GM21381 (cell line): ENCODE measurements at regions not wholly inside any gene's neighbourhood (a gene's known extent, or its start where the extent isn't known, plus 50 kb on each side); places are given as distances from the start of the nearest gene placed in this dataset.

Experiments
- ATAC-seq: cut with Tn5 transposase; IDR thresholded peaks from one replicate; pipeline ENCODE4 v1.9.1; 2021; ENCODE audit warnings: mild to moderate bottlenecking, moderate library complexity; ENCODE audit not compliant: unreplicated experiment

- ATAC-seq = no peak
Measured at GRCh38 chr3:104519468-104520227, 847.1 kb upstream of the ALCAM start.

- peak; percentile 44 for ATAC-seq
Measured at GRCh38 chr3:104520228-104520655, 846.5 kb upstream of the ALCAM start.

- ATAC-seq = peak; percentile 46
Measured at GRCh38 chr3:104521606-104522336, 844.9 kb upstream of the ALCAM start.

GRCh38 chr3:104523136-104523535 lies 843.6 kb upstream of the ALCAM start:
- peak; percentile 26 for ATAC-seq

GRCh38 chr3:104526901-104527401 lies 839.8 kb upstream of the ALCAM start:
- ATAC-seq = peak; percentile 73

DNA sequence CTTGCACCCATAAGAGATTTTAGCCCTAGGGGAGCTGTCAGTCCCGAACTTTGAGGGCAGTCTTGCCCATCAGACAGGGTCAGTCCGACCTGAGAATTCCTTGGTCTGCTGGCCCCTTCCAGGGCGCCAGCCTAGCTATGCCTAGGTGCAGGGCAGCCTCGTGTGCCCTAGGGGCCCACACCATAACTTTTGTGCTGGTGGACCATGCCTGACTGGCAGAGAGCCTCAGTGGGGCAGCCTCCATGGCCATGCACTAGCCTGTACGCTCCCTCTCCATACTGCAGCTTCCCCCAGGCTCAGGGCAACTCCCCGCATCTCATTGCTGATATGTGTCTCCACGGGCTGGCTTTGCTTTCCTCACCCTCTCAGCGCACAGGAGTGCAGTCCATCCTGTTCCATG lies 835.8 kb upstream of the ALCAM start:
- no peak for ATAC-seq

- peak; percentile 65 for ATAC-seq
Measured at GRCh38 chr3:104536715-104537114, 830.0 kb upstream of the ALCAM start.

DNA sequence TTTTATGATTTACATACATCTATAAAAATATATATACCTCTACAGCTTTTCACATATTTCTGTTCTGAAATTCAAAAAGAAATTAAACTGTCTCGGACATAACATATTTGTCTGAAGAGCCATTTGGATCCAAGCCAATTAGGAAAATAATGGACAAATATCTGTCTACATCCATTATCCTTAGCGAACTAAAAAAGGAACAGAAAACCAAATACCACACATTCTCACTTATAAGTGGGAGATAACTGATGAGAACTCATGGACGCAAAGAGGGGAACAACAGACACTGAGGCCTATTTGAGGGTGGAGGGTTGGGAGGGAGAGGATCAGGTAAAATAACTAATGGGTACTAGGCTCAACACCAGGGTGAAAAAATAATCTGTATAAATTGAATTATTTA lies 829.4 kb upstream of the ALCAM start:
- ATAC-seq = no peak

GRCh38 chr3:104546301-104546700 lies 820.4 kb upstream of the ALCAM start:
- no peak for ATAC-seq

- ATAC-seq = no peak
Measured at GRCh38 chr3:104547031-104547430, 819.7 kb upstream of the ALCAM start.

GRCh38 chr3:104548401-104548800 lies 818.3 kb upstream of the ALCAM start:
- ATAC-seq = no peak

DNA sequence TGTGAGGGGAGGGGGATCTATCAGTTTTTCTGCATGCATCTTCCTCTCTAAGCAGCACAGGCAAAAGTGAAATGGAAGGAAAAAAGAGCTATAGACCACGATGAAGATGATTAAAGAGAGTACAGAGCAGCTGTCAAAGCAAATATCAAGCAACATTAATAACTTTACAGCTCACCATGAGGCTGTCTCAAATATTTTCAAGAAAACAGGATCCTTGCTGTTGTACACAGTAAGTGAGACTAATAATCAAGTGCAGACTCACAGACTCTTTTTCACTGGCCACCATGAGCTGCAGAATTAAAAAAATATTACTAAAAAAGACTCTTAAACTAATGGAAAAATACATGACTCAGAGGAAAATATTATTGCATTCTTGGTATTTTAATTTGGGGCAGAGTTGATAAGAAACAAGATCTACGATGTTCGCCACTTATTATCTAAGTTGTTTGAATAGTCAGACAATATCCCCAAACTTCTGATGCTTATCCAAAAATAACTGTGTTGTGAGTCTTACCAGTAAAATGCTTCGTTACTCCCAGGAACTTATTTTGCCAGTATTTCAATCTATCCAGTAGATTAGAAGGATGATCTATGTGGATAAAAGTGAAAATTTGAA lies 817.5 kb upstream of the ALCAM start:
- ATAC-seq = no peak

- ATAC-seq = no peak
Measured at GRCh38 chr3:104553121-104553520, 813.6 kb upstream of the ALCAM start.

DNA sequence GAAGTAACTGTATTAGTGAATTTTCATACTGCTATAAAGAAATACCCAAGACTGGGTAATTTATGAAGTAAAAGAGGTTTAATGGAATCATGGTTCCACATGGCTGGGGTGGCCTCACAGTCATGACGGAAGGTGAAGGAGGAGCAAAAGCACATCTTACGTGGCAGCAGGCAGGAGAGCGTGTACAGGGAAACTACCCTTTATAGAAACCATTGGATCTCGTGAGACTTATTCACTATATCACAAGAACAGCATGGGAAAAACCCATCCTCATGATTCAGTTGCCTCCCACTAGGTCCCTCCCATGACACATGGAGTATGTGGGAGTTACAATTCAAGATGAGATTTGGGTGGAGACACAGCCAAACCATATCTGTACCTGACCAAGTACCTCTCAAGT lies 812.3 kb upstream of the ALCAM start:
- ATAC-seq = no peak

DNA sequence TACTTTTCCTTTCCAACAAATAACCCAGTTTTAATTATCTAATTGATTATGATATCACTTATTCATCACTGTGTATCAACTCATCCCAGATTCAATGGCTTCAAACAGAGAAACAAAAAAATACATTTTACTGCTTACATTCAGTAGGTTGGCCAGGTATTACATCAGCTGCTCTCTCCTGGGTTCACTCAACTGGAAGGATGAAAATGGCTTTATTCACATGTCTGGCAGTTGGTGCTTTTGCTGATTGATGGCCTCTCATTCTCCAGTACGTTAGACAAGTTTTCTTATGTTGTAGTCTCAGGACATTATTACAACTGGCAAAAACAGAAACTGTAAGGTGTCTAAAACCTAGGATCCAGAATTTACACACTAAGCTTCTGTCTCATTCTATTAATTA lies 811.0 kb upstream of the ALCAM start:
- no peak for ATAC-seq

DNA sequence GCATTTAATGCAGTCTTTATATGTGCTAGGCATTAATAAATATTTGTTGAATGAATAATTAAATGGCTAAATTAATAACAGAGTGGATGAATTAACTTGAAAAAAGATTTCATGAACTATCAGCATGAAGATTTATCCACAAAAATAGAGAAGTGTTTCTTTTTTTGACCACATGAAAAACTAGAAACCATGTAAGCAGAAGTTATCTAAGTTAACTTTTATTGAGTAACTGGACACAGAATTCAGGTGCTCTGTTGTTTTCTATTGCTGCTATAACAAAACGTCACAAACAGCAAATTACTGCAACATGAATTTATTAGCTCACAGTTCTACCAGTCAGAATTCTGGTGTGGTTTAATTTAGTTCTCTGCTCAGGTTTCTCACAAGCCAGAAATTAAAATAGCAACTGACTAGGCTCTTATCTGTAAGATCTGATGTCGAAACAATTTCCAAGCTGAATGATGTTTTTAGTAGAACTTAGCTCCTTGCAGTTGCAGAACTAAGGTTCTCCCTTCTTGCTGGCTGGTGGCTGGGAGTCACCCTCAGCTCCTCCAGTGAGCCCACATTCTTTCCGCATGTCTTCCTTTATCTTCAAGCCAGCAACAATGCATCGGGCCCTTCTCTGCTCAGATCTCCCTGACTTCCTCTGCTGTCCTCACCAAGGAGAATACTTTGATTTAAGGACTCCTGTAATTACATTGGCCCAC lies 810.2 kb upstream of the ALCAM start:
- ATAC-seq = no peak

GRCh38 chr3:104561324-104561723 lies 805.4 kb upstream of the ALCAM start:
- ATAC-seq = no peak

- no peak for ATAC-seq
Measured at GRCh38 chr3:104564045-104564643, 802.6 kb upstream of the ALCAM start.

DNA sequence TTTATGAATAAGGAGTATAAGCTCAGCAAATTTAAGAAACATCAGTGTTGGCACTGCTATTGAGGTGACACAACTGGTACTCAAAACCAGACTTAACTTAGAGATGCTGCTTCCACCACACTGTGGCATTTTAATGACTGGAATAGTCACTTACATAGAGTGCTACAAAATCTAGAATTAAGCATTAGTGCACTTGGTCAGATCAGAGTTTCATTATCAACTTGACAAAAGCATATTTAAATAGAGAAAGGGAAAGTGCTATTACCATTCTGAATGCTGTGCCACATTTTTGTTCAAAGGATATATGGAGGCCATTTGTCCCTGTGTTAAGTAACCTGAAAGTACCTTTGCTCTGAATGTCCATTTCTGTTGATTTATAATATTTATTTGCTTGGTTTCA lies 800.7 kb upstream of the ALCAM start:
- no peak for ATAC-seq

DNA sequence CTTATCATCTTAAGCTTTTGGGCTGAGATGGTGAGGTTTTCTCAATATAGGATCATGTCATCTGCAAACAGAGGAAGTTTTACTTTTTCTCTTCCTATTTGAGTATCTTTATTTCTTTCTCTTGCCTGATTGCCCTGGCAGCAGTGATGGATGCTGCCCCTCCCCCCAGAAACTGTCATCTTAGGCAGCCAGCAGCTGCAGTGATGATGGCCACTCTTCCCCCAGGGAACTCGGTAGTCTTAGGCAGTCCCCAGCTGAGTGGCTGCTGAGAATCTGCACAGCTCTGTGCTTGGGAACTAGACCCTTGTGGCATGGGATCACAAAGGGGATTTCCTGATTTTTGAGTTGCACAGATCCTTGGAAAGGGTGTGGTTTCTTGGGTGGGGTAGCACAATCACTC lies 791.1 kb upstream of the ALCAM start:
- ATAC-seq = no peak

DNA sequence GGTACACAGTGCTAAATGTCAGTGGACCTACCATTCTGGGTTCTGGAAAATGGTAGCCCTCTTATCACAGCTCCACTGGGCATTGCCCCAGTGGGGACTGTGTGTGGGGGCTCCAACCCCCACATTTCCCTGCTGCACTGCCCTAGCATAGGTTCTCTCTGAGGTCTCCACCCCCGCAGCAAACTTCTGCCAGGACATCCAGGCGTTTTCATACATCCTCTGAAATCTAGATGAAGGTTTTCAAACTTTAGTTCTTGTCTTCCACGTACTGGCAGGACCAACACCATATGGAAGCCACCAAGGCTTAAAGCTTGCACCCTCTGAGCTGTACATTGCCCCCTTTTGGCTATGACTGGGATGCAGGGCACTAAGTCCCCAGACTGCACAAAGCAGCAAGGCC lies 788.2 kb upstream of the ALCAM start:
- no peak for ATAC-seq
